IPS-NIHi11 (cell line): ENCODE measurements at regions not wholly inside any gene's neighbourhood (a gene's known extent, or its start where the extent isn't known, plus 50 kb on each side); places are given as distances from the start of the nearest gene placed in this dataset.
"Not testable (repeated sequence)": the region's sequence is repeated elsewhere in the genome, so short reads cannot be mapped to it uniquely, and the experiment has no call there.

ENCODE experiments used
- DNase-seq: peaks from one replicate; pipeline ENCODE4 v3.0.0; 2012; ENCODE audit warnings: mixed read lengths, low spot score

DNA sequence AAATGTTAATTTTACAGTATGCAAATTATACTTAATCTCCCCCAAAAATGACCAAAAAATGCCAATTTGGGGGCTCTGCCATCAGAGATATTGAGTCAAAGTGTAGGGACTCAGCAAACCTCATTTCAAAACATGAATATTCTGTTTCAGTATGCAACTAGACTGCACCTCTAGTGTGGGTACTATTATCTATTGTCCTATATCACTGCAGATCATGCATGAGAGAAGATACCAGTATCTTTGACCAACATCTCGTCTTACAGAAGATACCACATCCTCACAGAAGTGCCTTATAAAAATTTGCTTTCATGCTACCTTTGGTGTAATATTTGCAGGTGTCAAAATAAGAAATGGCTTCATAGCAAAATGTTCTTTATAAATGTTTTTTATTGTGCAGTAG, 623.8 kb downstream of the TENT5A start:
- no peak for DNase-seq

DNA sequence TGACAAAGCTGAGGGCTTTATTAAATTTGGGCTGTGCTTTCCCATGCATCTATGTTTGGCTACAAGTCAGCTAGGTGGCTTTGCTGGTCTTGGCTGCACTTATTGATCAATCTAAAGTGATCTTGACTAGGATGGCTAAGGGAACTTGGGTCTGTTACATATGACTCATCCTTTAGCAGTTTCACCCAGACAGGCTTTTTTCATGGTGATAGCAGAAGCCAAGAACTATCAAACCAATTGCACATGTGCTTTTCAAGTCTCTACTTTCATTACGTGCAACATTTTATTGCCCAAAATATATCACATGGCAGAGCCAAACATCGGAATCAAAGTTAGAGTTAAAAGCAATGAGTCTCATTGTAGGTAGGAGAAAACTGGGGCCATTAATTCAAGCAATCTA, 626.3 kb downstream of the TENT5A start:
- DNase-seq = no peak

DNA sequence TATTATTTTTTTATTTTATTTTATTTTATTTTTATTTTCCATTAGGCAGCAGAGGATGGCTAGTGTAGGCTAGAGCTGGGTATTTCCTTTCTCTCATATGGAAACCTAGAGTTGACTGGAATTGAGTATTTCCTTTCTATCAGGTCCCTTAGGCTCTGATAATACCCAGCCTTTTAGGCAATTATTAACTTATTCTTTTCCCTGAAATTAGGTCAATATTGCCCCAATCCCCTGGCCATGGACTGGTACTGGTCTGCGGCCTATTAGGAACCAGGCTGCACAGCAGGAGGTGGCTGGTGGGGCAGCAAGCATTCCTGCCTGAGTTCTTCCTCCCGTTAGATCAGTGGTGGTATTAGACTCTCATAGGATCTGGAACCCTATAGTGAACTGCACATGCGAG, 632.2 kb downstream of the TENT5A start:
- DNase-seq = no peak

DNA sequence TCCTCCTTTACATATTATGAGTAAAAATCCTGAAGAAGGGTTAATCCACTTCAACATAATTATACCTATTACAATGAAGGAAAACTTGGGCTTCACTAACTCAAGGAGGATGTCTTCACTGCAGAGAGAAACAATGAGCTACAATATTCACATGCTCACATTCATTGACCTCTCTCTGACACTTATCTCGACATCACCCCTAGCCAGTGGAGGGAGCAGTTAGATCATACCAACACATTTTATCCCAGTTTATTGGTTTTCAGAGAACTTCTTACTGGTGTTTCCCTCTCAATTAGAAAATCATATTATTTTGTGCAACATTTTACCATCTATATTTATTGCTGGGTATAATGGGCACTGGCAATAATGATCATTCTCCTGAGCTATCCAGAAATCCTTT, 646.5 kb downstream of the TENT5A start:
- DNase-seq = no peak

DNA sequence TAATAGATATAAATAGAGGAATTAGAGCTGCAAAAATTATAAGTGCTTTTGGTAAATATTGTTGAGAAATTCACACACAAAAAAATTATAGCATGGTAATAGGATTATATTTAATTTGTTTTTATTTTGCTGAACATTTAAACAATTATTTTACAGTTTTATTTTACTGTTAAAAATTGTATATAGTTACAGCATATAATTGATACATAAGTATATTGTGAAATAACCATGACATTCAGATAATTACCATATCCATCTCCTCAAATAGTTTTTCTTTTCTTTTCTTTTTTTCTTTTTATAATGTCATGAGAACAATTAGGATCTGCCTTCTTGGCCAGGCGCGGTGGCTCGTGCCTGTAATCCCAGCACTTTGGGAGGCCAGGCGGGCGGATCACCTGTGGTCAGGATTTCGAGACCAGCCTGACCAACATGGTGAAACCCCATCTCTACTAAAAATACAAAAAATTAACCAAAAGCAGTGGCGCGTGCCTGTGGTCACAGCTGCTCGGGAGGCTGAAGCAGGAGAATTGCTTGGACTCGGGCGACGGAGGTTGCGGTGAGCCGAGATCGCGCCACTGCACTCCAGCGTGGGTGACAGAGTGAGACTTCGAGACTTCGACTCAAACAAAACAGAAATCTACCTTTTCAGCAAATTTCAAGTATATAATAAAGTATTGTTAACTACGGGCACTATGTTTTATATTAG, 654.2 kb downstream of the TENT5A start:
- no peak for DNase-seq

DNA sequence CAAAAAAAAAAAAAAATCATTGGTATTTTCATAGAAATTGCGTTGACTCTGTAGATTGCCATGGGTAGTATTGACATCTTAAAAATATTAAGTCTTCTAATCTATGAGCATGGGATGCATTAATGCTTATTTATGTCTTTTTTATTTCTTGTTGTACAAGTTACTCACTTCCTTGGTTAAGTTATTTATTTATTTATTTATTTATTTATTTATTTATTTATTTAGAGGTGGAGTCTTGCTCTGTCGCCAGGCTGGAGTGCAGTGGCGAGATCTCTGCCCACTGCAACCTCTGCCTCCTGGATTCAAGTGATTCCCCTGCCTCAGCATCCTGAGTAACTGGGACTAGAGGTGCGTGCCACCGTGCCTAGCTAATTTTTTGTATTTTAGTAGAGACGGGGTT, 656.0 kb downstream of the TENT5A start:
- not testable (repeated sequence) for DNase-seq

DNA sequence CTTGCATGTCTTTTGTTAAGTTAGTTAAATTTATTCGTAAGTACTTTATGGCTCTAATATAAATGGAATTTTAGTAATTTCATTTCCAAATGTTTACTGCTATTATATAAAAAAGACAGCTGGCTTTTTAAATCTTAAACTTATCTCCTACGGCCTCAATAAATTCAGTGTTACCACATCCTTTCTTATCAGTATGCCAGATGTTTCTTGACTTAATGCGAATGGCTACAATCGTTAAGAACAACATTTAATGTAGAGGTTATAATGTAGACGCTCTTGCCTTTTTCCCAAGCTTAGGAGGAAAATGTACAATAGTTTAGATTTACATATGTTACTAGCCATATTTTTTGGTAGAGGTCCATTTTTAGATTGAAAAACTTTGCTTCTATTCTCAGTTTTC, 659.4 kb downstream of the TENT5A start:
- no peak for DNase-seq

DNA sequence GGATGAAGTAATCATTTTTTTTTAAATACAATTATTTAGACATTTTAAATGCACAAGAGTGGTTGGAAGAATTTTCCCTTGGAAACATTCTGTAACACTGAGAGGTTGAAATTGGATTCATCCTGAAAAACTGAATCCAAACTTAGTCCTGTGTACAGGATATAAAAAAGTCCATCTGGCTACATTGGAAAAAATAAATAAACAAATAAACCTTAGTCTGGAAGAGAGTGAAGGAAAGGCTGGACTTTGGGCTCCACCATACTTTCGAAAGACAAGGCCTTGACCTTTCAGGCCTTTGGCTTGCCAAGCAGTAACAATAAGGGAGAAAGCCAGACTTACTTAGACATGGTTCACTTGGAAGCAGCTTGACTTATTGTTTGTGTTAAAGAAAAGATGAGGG, 664.3 kb downstream of the TENT5A start:
- DNase-seq = no peak

DNA sequence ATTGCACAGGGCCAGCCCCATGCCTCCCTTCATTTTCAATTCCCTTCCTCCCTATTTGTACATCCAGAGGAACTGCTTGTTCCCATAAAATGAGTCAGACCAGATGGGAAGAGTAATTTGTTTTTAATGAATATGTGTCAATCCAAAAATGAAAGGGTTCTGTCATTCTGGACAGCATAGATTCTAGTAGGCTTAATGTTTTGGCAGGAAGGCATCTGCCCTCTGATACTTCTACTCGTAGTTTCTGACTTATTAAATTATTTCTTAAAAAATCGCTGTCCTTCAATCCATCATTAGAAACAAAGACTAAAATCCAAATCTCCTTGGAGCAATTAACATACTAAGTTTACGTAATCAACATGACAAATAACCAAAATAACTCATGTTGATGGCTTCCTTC, 665.5 kb downstream of the TENT5A start:
- no peak for DNase-seq

DNA sequence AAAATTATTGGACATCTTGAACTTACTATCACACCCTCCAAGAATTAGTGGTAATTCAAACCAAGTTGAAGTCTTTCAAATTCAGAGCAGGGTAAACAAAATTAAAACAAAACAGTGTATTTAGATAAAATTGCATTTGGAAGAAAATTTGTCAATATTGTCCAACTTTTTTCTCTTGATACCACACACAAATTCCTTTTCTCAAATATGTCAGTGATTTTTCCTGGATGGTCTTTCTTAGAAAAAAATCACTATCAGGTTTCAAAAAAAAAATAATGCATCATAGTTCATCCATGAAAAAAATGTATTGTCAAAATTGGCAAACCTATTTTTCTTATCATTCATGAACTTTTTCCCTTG, 667.1 kb downstream of the TENT5A start:
- DNase-seq = no peak

DNA sequence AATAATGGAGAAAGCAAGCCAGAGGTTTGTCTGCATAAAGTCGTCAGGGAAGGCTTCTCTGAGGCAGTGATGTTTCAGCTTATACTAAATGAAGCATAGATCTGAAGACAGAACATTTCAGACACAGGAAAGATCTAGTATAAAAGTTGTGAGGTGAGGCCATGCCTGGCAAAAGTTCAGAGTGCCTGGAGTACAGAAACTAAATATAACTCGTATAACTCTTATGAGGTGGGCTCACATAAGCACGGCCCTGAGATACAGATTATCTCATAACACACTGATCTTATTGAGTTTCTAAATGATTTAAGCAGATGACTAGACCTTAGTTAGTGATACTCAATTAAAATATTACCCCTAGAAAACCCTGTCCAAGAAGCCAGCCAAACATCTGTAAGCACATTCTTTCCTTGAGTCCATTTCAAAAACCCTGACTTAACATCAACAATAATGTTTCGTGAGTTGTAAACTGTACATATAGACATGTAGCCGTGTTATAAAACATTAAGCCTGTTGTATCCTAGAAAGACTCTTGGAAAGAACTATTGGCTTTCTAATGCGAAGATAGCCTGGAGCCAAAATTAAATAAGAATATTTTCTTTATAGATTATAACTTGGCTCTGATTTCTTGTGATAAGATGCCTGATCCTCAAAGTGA, 667.6 kb downstream of the TENT5A start:
- no peak for DNase-seq

DNA sequence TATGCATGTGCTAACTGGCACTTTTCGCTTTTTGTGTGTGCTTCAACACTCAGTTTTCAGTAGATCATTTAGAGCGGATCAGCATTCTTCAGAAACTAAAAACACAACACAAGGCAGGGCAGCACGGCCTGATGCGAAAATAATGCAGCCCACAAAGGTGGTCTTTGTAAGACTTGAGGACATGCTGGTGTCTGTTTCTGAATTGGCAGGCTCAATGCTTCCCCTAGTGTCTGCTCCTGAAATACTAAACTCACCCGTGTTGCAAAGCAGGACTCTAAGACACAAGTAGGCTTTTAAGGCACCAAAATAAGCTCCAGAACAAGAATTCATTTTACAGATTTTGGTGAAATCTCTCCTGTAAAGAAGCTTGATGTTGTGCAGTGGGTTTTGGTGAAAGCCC, 676.5 kb downstream of the TENT5A start:
- peak; percentile 52 for DNase-seq

DNA sequence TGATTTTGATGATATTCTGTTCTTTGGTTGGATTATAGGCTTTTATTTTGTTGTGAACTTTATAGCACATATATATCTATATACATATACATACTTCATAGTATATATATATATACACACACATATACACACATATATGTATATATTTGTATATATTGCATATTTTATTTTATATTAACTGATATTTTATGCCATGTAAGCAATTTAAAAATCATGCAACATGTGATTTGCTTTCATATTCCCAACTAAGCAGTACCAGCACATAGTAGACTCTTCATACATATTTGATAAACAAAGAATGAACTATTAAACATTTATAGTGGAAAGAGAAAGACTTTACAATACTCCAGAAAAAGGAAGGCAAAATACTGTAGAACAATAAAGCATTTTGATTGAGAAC, 679.2 kb downstream of the TENT5A start:
- DNase-seq = no peak

DNA sequence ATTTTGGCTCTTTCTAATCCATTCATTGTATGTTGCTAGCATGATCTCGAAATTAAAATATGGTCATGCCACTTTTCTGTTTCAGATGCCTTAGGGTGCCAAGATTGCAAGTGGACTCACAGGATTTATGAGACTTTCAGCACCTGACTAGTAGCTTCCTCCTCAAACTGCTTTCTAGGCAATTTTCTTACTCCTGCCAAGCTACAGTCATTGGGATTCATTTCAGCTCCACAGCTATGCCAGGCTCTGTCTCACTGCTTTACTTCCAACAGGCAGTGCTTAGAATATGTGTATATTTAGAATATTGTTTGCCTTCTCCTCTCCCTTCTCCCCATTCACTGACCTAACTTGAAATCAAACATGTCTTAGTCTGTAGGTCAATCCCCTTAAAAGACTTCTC, 681.4 kb downstream of the TENT5A start:
- DNase-seq = no peak

DNA sequence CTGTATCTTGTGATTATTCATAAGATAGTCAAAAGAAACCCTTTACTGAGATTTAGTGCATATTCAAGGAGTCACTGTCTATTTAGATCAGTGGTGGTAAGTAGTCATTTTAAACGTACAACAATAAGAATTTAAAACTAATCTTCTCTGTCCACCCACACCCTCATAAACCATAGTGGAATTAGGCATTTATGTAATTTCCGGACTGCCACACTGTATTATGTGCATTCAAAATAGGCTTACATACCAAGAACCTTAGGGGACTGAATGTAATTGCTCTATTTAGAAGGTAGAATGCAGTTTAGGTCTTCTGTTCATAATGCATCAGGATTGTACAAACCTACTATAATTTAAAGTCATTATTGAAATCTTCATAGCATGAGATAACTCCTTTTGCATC, 685.4 kb downstream of the TENT5A start:
- no peak for DNase-seq

DNA sequence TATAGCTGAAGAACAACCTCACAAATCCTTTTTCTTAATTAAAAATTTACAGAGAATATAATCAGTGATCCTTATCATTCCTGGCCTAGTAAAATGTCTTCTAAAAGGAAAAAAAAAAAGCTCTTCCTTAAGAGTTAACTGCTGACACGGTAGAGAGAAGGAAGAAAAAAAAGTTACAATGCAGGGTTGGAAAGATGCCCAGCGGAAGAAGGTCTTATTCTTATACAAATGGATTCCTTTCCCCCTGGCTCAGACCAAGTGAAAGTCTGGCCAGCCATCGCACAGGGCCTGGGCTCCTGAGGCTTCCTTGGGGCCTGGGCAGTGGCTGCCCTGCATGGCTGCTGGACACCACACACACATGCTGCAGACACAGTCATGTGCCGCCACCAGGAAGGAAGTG, 688.6 kb downstream of the TENT5A start:
- DNase-seq = no peak

DNA sequence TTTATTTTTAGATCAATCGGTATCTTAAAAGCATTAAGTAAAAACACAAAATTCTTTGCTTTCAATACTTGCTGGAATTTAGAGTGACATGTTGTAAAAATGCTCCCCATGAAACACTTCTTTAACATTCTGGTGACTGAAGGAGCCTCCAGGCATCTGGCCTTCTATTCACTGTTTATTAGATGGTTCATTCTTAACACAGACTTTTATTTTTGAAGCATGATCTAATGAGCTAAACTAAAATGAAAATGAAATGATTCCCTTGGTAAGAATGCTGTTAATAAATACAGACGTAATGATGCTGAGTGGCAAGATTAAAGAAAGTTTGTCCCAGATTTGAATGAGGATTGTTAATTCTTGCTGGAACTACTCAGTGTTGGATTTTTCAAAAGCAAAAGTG, 698.4 kb downstream of the TENT5A start:
- DNase-seq = no peak

DNA sequence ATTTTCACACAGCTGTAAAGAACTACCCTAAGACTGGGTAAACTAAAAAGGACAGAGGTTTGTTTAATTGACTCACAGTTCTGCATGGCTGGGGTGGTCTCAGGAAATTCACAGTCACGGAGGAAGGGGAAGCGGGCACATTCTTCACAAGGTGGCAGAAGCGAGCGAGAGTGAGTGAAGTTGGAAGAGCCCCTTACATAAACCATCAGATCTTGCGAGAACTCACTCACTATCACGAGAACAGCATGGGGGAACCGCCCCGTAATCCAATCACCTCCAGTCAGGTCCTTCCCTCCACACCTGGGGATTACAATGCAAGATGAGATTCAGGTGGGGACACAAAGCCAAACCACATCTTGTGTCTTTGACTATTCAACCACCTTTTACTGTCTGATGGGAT, 700.5 kb downstream of the TENT5A start:
- no peak for DNase-seq

DNA sequence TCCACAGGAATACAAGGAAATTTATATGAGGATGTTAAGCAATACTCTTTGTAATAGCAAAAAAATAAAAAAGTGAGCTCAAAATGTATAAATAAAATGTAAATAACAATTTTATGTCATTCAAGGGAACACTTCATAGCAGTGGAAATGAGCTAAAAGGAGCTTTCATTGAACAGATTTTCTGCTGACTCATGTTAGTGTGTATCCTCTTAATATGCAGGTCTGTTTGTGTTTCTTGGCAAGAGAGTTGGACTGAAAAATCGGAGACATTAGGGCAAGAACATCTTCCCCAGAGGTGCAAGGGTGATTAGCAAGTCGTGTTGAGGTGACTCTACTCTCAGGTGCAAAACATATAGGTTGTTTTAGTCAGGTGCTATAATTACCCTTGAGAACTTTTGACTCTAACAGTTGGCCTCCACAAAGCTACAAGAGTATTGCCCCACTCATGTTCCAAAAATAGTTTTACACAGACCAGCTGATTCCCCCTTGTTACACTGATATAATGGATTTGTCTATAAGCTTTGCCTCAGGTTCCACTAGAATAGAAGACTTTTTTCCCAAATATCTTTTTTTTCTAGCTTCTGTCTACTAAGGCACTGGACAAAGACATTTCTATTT, 702.9 kb downstream of the TENT5A start:
- no peak for DNase-seq

DNA sequence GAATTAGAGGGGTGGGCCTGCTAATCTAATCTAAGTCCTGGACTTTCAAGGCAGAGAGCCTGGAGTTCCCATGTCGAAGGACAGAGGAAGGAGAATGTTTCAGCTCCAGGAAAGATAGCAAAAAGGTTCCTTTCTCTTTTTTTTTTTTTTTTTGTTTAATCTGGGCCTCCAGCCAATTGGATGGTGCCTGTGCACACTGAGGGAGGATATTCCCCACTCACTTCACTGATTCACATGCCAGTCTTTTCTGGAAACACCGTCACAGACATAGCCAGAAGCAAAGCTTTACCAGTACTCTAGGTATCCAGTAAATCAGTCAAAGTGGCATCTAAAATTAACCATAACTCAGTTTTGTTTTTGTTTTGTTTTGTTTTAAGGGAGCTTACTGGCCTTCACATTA, 721.1 kb downstream of the TENT5A start:
- DNase-seq = no peak

DNA sequence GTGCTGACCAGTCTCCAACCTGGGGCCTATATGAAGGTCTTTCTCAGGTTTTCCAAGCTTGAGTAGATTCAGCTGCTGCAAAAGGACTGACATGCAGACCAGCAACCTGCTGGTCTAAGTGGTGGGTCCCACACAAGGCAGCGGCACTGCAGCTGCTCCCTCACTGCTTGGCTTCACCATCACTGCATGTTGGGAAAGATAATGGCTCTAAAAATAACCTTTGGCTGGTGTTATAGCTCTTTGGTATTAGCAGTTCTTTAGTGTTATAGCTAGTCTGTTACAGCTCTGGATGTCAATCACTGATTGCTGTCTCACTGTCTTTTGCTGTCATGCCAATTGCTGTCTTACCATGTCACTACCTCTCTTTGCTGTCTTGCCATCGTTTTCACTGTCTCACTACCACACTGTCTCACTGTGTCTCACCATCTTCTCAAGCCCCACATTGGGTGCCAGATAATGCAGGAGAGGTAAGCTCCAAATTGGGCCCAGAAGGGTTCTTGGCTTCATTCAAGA, 726.4 kb downstream of the TENT5A start:
- DNase-seq = no peak

DNA sequence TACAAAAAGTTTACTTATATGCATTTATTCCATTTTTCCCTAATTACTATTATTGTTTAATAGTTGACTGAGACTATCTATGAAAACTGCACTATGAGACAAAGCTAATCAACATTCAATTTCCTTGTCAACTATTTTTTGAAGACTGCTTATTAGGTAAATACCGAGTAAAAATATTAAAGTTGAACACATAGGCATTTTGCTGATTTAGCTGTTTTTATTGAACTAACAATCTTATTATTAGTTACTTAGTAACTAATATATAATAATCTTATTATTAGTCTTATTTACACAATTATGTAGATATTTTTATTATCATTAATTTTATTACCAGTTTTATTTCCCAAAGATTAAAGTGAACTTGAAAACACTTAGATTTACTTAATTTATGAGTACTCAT, 728.8 kb downstream of the TENT5A start:
- DNase-seq = no peak

DNA sequence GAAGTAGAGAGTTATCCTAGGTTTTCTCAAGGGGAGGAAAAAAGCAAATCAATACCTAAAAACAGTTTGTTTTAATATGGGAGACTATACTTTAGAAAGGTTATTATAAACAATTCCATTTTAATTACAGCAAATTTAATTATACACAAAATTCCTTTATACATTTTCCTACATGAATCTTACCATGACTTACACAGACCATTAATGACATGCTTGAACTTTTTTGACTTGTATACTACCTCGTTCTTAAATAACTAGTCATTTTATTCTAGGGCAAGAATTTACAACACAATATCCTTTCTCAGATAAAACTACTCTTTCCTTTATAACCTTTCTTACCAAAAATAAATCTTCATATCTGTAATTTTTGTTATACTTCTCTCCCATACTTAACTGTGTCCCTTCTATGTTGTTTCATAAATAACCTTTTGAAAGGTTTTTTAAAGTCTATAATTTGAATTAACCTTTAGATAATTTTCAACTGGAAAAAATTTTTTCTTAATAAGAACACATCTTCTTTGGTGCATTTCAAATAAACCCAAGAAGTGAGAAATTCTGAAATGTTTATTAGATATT, 729.4 kb downstream of the TENT5A start:
- DNase-seq = no peak
